ENCODE measurements at regions not wholly inside any gene's neighbourhood (a gene's known extent, or its start where the extent isn't known, plus 50 kb on each side); places are given as distances from the start of the nearest gene placed in this dataset.

DNA sequence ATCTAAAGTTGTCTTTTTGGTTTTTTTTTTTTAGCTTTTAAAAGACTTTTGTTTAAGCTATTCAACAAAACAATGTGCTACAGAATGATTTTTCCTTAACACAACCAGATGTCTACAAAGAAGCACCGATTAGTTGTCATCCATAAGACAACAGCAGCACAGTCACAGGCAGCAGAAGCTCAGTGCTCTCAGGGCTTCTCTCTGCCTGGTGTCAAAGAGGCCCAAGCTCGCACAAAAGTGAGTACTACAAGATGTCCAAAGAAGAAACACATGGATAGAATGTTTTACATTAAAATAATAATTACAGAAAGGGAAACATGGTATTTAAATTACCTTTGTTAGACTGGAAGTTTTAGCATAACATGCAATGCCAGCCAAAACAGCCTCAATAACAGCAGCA is 81.6 kb downstream of the DNAAF9 start:
- H3K4me1 Mint-ChIP-seq, result peaks cover 32% of the 10 kb centered on the region
- ChIA-PET CTCF (interaction anchor here (1.3 to 1.5 kb wide), 3 partner anchors 9 to 115 kb away, joined by 4 to 11 read pairs (median 5); no protein-coding TSS in a partner anchor), POLR2A (no interaction called here)
- no peak overlapping the region for H3K27ac Mint-ChIP-seq
- DNase-seq, result no peak
- no peak overlapping the region for H3K4me3 Mint-ChIP-seq
- no peaks in the 10 kb centered on the region for H3K9me3 Mint-ChIP-seq
- no peaks in the 10 kb centered on the region for H3K27me3 Mint-ChIP-seq
- no peaks in the 10 kb centered on the region for H3K36me3 Mint-ChIP-seq (ENCODE audit: low read depth)

DNA sequence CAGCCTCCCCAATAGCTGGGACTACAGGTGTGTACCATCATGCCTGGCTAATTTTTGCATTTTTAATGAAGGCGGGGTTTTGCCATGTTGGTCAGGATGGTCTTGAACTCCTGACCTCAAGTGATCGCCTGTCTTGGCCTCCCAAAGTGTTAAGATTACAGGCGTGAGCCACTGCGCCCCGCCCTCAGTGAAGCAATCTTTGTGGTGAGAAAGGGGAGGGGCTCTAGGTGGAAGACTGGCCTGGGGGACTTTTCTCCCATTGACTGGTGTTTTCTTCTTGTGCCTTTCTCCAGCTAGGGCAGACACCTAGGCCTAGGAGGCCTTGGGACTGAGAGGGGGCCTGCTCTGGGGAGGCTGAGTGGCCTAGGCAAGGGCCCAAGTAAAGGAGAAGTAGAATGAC is 84.1 kb downstream of the DNAAF9 start:
- CTCF ChIA-PET, result interaction anchor here (0.6 kb wide), 1 partner anchor 614 kb away, joined by 6 read pairs; no protein-coding TSS in a partner anchor
- Mint-ChIP-seq H3K4me1 (peaks cover 16% of the 10 kb centered on the region), H3K4me3 (no peak overlapping the region), H3K27ac (no peak overlapping the region), H3K9me3 (no peaks in the 10 kb centered on the region), H3K27me3 (no peaks in the 10 kb centered on the region), H3K36me3 (ENCODE audit: low read depth) (no peaks in the 10 kb centered on the region)
- POLR2A ChIA-PET, result interaction anchor here (0.9 kb wide), 1 partner anchor 166 kb away, joined by 3 read pairs; no protein-coding TSS in a partner anchor
- DNase-seq, result peak; percentile 24

- ChIA-PET POLR2A (no interaction called here), CTCF (interaction anchor here (0.7 to 4.8 kb wide), 2 partner anchors 98 to 189 kb away, joined by 7 to 73 read pairs; no protein-coding TSS in a partner anchor)
- Mint-ChIP-seq H3K27ac (no peak overlapping the region), H3K36me3 (ENCODE audit: low read depth) (no peaks in the 10 kb centered on the region), H3K27me3 (no peaks in the 10 kb centered on the region), H3K9me3 (no peaks in the 10 kb centered on the region), H3K4me1 (peaks cover 2% of the 10 kb centered on the region), H3K4me3 (no peak overlapping the region)
- DNase-seq, result no peak
Measured at GRCh38 chr20:3318226-3318884, 79.4 kb upstream of the SLC4A11 start.

- ChIA-PET POLR2A (interaction anchor here (0.7 kb wide), 1 partner anchor 12 kb away, joined by 3 read pairs; no protein-coding TSS in a partner anchor), CTCF (interaction anchor here (0.6 to 4.8 kb wide), 25 partner anchors 9 to 642 kb away, joined by 3 to 73 read pairs (median 4); partner anchors contain the start of gene ITPA)
- H3K4me1 Mint-ChIP-seq, result no peaks in the 10 kb centered on the region
- H3K9me3 Mint-ChIP-seq, result no peaks in the 10 kb centered on the region
- no peaks in the 10 kb centered on the region for H3K27me3 Mint-ChIP-seq
- H3K27ac Mint-ChIP-seq, result no peak overlapping the region
- DNase-seq, result no peak
- H3K4me3 Mint-ChIP-seq, result no peak overlapping the region
- no peaks in the 10 kb centered on the region for H3K36me3 Mint-ChIP-seq (ENCODE audit: low read depth)
Measured at GRCh38 chr20:3316136-3316535, 77.1 kb upstream of the SLC4A11 start.

- ChIA-PET CTCF (interaction anchor here (1.0 to 4.8 kb wide), 5 partner anchors 15 to 275 kb away, joined by 3 to 73 read pairs (median 4); no protein-coding TSS in a partner anchor), POLR2A (no interaction called here)
- Mint-ChIP-seq H3K27me3 (no peaks in the 10 kb centered on the region), H3K9me3 (no peaks in the 10 kb centered on the region), H3K4me3 (no peak overlapping the region), H3K4me1 (no peaks in the 10 kb centered on the region), H3K27ac (no peak overlapping the region), H3K36me3 (ENCODE audit: low read depth) (no peaks in the 10 kb centered on the region)
- no peak for DNase-seq
Measured at GRCh38 chr20:3315136-3315535, 76.1 kb upstream of the SLC4A11 start.

- no peaks in the 10 kb centered on the region for H3K27me3 Mint-ChIP-seq
- POLR2A ChIA-PET, result no interaction called here
- no peaks in the 10 kb centered on the region for H3K36me3 Mint-ChIP-seq (ENCODE audit: low read depth)
- no peak for DNase-seq
- H3K4me1 Mint-ChIP-seq, result no peaks in the 10 kb centered on the region
- no peak overlapping the region for H3K4me3 Mint-ChIP-seq
- no peak overlapping the region for H3K27ac Mint-ChIP-seq
- CTCF ChIA-PET, result interaction anchor here (0.5 to 4.8 kb wide), 5 partner anchors 16 to 94 kb away, joined by 3 to 73 read pairs (median 4); no protein-coding TSS in a partner anchor
- no peaks in the 10 kb centered on the region for H3K9me3 Mint-ChIP-seq
Measured at GRCh38 chr20:3314391-3314790, 75.4 kb upstream of the SLC4A11 start.

DNA sequence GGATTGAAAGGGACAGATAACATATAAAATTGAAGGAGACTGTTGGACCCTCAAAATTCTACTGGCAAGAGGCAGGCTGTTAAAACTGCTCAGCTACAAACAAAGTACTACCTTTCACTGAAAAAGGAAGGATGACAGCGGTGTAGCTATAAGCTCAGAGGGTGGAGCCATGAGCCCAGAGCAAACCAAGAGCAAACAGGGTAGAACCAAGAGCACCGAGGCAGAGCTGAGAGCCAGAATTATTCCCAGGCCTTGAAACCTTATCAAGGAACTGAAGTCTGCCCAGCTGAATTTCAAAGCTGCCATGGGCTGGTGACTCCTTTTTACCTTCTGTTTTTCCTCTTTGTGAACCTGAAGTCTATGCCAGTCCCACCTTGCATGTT is 74.7 kb upstream of the SLC4A11 start:
- no peaks in the 10 kb centered on the region for H3K36me3 Mint-ChIP-seq (ENCODE audit: low read depth)
- H3K27ac Mint-ChIP-seq, result no peak overlapping the region
- H3K27me3 Mint-ChIP-seq, result no peaks in the 10 kb centered on the region
- H3K9me3 Mint-ChIP-seq, result no peaks in the 10 kb centered on the region
- ChIA-PET CTCF (interaction anchor here (0.5 to 4.8 kb wide), 3 partner anchors 19 to 94 kb away, joined by 3 to 73 read pairs (median 4); no protein-coding TSS in a partner anchor), POLR2A (interaction anchor here (0.8 kb wide), 1 partner anchor 8 kb away, joined by 3 read pairs; no protein-coding TSS in a partner anchor)
- DNase-seq, result no peak
- H3K4me3 Mint-ChIP-seq, result no peak overlapping the region
- no peaks in the 10 kb centered on the region for H3K4me1 Mint-ChIP-seq

- H3K4me3 Mint-ChIP-seq, result no peak overlapping the region
- H3K36me3 Mint-ChIP-seq (ENCODE audit: low read depth), result no peaks in the 10 kb centered on the region
- DNase-seq, result no peak
- POLR2A ChIA-PET, result interaction anchor here (0.8 kb wide), 1 partner anchor 8 kb away, joined by 3 read pairs; no protein-coding TSS in a partner anchor
- no peak overlapping the region for H3K27ac Mint-ChIP-seq
- no peaks in the 10 kb centered on the region for H3K27me3 Mint-ChIP-seq
- H3K4me1 Mint-ChIP-seq, result no peaks in the 10 kb centered on the region
- no peaks in the 10 kb centered on the region for H3K9me3 Mint-ChIP-seq
- CTCF ChIA-PET, result no interaction called here
Measured at GRCh38 chr20:3312940-3313682, 74.1 kb upstream of the SLC4A11 start.

- no peak overlapping the region for H3K27ac Mint-ChIP-seq
- POLR2A ChIA-PET, result no interaction called here
- peaks cover 2% of the 10 kb centered on the region for H3K4me1 Mint-ChIP-seq
- no peaks in the 10 kb centered on the region for H3K27me3 Mint-ChIP-seq
- CTCF ChIA-PET, result interaction anchor here (0.6 kb wide), 1 partner anchor 1807 kb away, joined by 3 read pairs; no protein-coding TSS in a partner anchor
- H3K9me3 Mint-ChIP-seq, result no peaks in the 10 kb centered on the region
- no peak overlapping the region for H3K4me3 Mint-ChIP-seq
- peaks cover 11% of the 10 kb centered on the region for H3K36me3 Mint-ChIP-seq (ENCODE audit: low read depth)
- DNase-seq, result no peak
Measured at GRCh38 chr20:3311623-3312022, 72.6 kb upstream of the SLC4A11 start.

GRCh38 chr20:3309226-3309625 is 70.2 kb upstream of the SLC4A11 start:
- POLR2A ChIA-PET, result no interaction called here
- Mint-ChIP-seq H3K4me3 (no peak overlapping the region), H3K27me3 (no peaks in the 10 kb centered on the region), H3K4me1 (peaks cover 13% of the 10 kb centered on the region), H3K36me3 (ENCODE audit: low read depth) (peaks cover 13% of the 10 kb centered on the region), H3K27ac (no peak overlapping the region), H3K9me3 (no peaks in the 10 kb centered on the region)
- CTCF ChIA-PET, result no interaction called here
- DNase-seq, result no peak

- Mint-ChIP-seq H3K36me3 (ENCODE audit: low read depth) (peaks cover 13% of the 10 kb centered on the region), H3K9me3 (no peaks in the 10 kb centered on the region), H3K4me3 (no peak overlapping the region), H3K4me1 (peaks cover 13% of the 10 kb centered on the region), H3K27ac (no peak overlapping the region), H3K27me3 (no peaks in the 10 kb centered on the region)
- ChIA-PET CTCF (interaction anchor here (0.5 kb wide), 1 partner anchor 9 kb away, joined by 5 read pairs; no protein-coding TSS in a partner anchor), POLR2A (no interaction called here)
- no peak for DNase-seq
Measured at GRCh38 chr20:3307725-3308124, 68.7 kb upstream of the SLC4A11 start.

DNA sequence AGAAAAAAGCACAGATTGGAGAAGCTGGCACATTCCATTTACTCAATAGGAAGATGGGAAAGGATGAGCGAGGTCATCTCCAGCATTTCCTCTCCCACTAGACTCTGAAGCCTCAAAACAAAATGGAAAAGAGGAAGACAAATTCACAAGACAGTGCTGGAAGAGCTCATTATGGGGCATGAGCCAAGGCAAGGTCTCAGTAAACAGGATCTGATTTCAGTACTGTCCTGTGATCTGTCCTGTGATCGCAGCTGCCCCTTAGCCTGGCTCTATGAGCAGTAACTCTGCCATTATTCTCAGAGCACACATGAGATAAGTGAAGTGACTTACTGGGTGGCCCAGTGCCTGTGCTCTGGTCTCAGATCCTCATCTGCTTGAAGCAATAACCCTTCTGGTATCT is 68.1 kb upstream of the SLC4A11 start:
- H3K36me3 Mint-ChIP-seq (ENCODE audit: low read depth), result peaks cover 13% of the 10 kb centered on the region
- ChIA-PET POLR2A (no interaction called here), CTCF (interaction anchor here (0.5 to 1.1 kb wide), 3 partner anchors 9 to 16 kb away, joined by 4 to 5 read pairs (median 4); no protein-coding TSS in a partner anchor)

DNA sequence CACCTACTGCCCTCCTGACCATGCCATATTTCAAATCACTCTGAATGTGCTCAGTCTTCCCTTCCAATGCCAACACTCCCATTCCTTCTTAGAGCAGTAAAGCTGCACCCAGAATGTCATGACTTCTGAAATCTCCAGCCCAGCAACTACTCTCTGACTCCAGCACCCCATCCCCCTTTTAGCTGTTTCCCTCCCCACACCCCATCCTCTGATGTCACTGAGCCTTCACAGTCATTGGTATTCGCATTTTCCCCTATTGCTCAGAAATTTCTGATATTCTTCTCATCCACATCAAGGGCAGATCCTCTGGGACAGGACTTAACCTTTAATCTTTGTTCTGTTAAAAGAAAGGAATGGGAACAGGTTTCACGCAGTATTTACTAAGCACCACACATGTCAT is 67.1 kb upstream of the SLC4A11 start:
- no peak for DNase-seq
- no peak overlapping the region for H3K4me3 Mint-ChIP-seq
- H3K27ac Mint-ChIP-seq, result no peak overlapping the region
- H3K9me3 Mint-ChIP-seq, result no peaks in the 10 kb centered on the region
- POLR2A ChIA-PET, result no interaction called here
- H3K4me1 Mint-ChIP-seq, result peaks cover 13% of the 10 kb centered on the region
- CTCF ChIA-PET, result interaction anchor here (1.1 kb wide), 1 partner anchor 11 kb away, joined by 4 read pairs; no protein-coding TSS in a partner anchor
- H3K27me3 Mint-ChIP-seq, result no peaks in the 10 kb centered on the region
- H3K36me3 Mint-ChIP-seq (ENCODE audit: low read depth), result peaks cover 13% of the 10 kb centered on the region

More for the DNA sequence above, 68.1 kb upstream of the SLC4A11 start:
- Mint-ChIP-seq H3K4me3 (no peak overlapping the region), H3K4me1 (peaks cover 13% of the 10 kb centered on the region), H3K27me3 (no peaks in the 10 kb centered on the region), H3K9me3 (no peaks in the 10 kb centered on the region), H3K27ac (no peak overlapping the region)
- no peak for DNase-seq

All from activated CD4-positive, alpha-beta memory T cell treated with anti-CD3 and anti-CD28 coated beads, Interleukin-2, amount 10 ng/mL, durations not matched to agents 7 days and 5 days (primary cell).